ENCODE measurements at regions not wholly inside any gene's neighbourhood (a gene's known extent, or its start where the extent isn't known, plus 50 kb on each side); places are given as distances from the start of the nearest gene placed in this dataset.

DNA sequence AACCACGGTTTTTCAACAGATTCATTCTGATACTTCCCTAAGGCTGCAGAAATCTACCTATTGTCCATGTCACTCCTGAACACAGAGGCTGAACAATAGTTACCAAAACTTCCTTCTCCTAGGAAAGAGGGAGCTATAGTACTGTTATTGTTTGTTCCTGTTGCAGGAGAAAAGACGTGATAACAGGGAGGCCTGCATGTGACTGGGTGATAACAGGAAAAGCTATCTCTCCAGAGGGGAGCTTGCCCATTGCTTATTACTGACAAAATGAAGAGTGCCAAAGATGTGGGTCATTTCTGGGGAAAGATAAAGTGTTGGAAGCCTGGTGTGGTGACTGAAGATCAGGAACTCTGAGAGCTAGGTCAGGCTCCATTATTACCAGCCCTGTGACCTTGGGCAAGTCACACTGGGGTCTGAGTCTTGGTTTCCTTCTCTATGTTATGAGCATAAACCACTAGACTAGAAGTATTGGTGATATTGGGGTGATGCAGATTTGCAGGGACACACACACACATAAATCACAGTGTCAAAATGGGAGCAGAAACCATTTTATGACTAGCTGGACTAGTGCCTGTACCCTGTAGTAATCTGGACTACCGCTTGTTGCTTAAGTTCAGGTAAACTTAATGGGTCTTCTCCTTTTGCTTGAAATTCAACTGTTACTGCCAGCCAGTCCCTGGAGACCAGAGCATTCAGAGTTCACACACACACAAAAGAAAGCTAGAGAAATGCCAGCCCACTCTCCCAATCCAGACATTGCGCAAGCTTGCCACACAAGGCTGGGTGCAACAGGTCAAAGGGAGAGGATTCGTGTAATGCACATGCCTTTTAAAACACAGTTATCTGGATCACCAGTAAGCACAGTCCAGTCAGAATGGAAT lies 136.0 kb upstream of the CNR1 start:
- Histone ChIP-seq H3K27me3 (ENCODE audit: insufficient read depth, insufficient read length) (no peaks in the 10 kb centered on the region), H3K4me3 (ENCODE audit: insufficient read length, low read depth) (no peak overlapping the region), H3K4me1 (ENCODE audit: insufficient read depth, insufficient read length) (no peaks in the 10 kb centered on the region), H3K36me3 (ENCODE audit: insufficient read depth, insufficient read length, low read length) (no peaks in the 10 kb centered on the region), H3K9me3 (ENCODE audit: insufficient read depth, low read length) (no peaks in the 10 kb centered on the region), H3K9ac (ENCODE audit: insufficient read length, low read depth) (no peak overlapping the region)
- no peak for DNase-seq (ENCODE audit: low read depth, low spot score)
- TF ChIP-seq YY1 (IDR thresholded peaks at IDR 0.05; ENCODE audit: insufficient read depth, insufficient read length) (no peak), ZNF274 (IDR thresholded peaks at IDR 0.05; ENCODE audit: low read depth, low read length) (no peak), SUZ12 (IDR thresholded peaks at IDR 0.05; ENCODE audit: extremely low read depth, insufficient read depth, insufficient read length) (no peak)

DNA sequence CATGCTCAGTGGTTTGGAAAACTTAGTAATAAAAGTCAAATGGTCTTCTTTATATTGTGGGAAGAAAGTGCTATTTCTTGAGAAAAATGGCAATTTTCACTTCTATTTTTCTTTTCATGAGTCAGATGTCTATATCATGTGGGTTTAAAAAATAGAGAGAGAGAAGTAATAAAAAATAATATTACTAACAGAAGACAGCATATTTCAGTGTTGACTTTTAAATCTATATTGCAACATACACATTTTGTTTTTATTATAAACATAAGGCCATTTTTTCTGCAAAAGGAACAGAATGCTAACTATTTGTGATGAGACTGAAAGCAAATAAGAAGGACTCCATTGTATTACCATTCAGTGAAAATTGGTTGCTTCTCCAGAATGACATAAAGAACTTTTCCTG lies 135.1 kb upstream of the CNR1 start:
- no peak overlapping the region for H3K4me3 ChIP-seq (ENCODE audit: insufficient read length, low read depth)
- H3K4me1 ChIP-seq (ENCODE audit: insufficient read depth, insufficient read length) = no peaks in the 10 kb centered on the region
- TF ChIP-seq SUZ12 (IDR thresholded peaks at IDR 0.05; ENCODE audit: extremely low read depth, insufficient read depth, insufficient read length) = no peak
- H3K9me3 ChIP-seq (ENCODE audit: insufficient read depth, low read length) = no peaks in the 10 kb centered on the region
- no peaks in the 10 kb centered on the region for H3K27me3 ChIP-seq (ENCODE audit: insufficient read depth, insufficient read length)
- H3K9ac ChIP-seq (ENCODE audit: insufficient read length, low read depth) = no peak overlapping the region
- H3K36me3 ChIP-seq (ENCODE audit: insufficient read depth, insufficient read length, low read length) = no peaks in the 10 kb centered on the region
- no peak for DNase-seq (ENCODE audit: low read depth, low spot score)

DNA sequence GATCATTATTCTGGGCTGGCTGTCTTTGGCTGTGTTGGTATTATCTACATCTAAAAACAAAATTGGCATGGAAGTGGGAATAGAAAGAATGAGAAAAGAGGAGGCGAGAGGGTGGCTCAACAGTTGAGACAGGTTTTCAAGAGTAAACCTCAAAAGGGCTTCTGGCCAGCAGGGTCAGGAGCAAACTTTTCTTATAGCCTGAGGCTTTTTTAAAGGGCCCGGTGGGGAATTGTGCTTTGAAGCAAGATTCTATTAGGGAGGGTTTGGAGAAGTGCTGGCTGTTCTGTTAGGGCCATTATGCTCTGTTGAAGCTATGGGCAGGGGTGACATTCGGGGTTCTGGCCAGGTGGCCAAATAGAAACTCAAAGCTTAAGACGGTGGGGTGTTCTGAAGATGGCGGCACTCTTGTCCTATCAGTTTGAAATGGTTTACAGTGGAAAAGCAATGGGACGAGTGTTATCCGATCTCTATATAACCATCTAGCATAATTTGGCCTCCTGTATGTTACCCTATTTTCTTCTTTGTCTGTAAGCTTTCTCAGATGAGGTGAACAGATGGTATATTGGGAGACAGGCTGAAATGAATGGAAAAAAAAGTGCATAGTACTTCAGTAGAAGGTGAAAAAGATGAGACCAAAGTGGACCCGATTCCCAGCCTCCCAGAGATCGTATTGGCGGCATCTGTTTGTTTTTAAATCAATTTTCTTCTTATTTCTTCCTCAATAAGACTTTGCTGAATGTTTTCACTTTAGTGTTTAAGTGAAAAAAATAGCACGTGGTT lies 132.1 kb upstream of the CNR1 start:
- TF ChIP-seq SUZ12 (IDR thresholded peaks at IDR 0.05; ENCODE audit: extremely low read depth, insufficient read depth, insufficient read length) (no peak), ZNF274 (IDR thresholded peaks at IDR 0.05; ENCODE audit: low read depth, low read length) (no peak), YY1 (IDR thresholded peaks at IDR 0.05; ENCODE audit: insufficient read depth, insufficient read length) (no peak)
- H3K36me3 ChIP-seq (ENCODE audit: insufficient read depth, insufficient read length, low read length) = no peaks in the 10 kb centered on the region
- no peaks in the 10 kb centered on the region for H3K4me1 ChIP-seq (ENCODE audit: insufficient read depth, insufficient read length)
- no peaks in the 10 kb centered on the region for H3K27me3 ChIP-seq (ENCODE audit: insufficient read depth, insufficient read length)
- H3K4me3 ChIP-seq (ENCODE audit: insufficient read length, low read depth) = no peak overlapping the region
- no peaks in the 10 kb centered on the region for H3K9me3 ChIP-seq (ENCODE audit: insufficient read depth, low read length)
- DNase-seq (ENCODE audit: low read depth, low spot score) = no peak
- H3K9ac ChIP-seq (ENCODE audit: insufficient read length, low read depth) = no peak overlapping the region

DNA sequence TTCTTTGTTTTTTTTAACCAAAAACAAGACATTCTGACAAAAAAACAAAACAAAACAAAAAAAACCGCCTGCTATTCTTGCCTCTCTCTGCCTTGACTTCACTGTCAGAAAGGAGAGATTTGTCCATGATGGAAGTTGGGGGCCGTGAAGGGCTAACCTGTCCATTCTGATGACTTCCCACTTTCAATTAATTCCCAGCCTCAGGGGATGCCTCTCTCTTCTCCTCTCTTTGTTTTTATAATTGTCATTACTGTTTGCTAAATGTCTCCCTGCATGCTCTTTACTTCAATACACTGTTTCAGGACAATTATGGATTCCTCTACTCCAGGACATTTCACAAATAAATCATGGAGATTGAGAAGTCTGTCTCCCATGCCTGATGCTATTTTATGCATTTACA lies 130.5 kb upstream of the CNR1 start:
- no peaks in the 10 kb centered on the region for H3K9me3 ChIP-seq (ENCODE audit: insufficient read depth, low read length)
- H3K9ac ChIP-seq (ENCODE audit: insufficient read length, low read depth) = no peak overlapping the region
- no peaks in the 10 kb centered on the region for H3K36me3 ChIP-seq (ENCODE audit: insufficient read depth, insufficient read length, low read length)
- TF ChIP-seq YY1 (IDR thresholded peaks at IDR 0.05; ENCODE audit: insufficient read depth, insufficient read length) (no peak), SUZ12 (IDR thresholded peaks at IDR 0.05; ENCODE audit: extremely low read depth, insufficient read depth, insufficient read length) (no peak), ZNF274 (IDR thresholded peaks at IDR 0.05; ENCODE audit: low read depth, low read length) (no peak)
- H3K27me3 ChIP-seq (ENCODE audit: insufficient read depth, insufficient read length) = no peaks in the 10 kb centered on the region
- no peak for DNase-seq (ENCODE audit: low read depth, low spot score)
- H3K4me3 ChIP-seq (ENCODE audit: insufficient read length, low read depth) = no peak overlapping the region
- no peaks in the 10 kb centered on the region for H3K4me1 ChIP-seq (ENCODE audit: insufficient read depth, insufficient read length)

DNA sequence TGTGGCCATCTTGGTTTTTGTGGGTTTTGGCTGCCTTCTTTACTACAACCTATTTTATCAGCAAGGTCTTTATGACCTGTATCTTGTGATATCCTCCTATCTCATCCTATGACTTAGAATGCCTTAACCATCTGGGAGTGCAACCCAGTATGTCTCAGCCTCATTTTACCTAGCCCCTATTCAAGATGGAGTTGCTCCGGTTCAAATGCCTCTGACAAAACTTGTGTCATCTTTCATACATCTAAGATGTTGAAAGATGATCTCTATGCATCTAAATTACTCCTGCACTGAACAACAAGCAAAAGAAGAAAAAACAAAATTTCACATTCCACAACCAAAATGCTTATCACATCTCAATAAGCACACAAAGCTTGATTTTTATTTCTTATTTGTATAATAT lies 129.5 kb upstream of the CNR1 start:
- Histone ChIP-seq H3K9ac (ENCODE audit: insufficient read length, low read depth) (no peak overlapping the region), H3K36me3 (ENCODE audit: insufficient read depth, insufficient read length, low read length) (no peaks in the 10 kb centered on the region), H3K27me3 (ENCODE audit: insufficient read depth, insufficient read length) (no peaks in the 10 kb centered on the region), H3K4me1 (ENCODE audit: insufficient read depth, insufficient read length) (no peaks in the 10 kb centered on the region), H3K4me3 (ENCODE audit: insufficient read length, low read depth) (no peak overlapping the region), H3K9me3 (ENCODE audit: insufficient read depth, low read length) (no peaks in the 10 kb centered on the region)
- TF ChIP-seq ZNF274 (IDR thresholded peaks at IDR 0.05; ENCODE audit: low read depth, low read length) (no peak), YY1 (IDR thresholded peaks at IDR 0.05; ENCODE audit: insufficient read depth, insufficient read length) (no peak), SUZ12 (IDR thresholded peaks at IDR 0.05; ENCODE audit: extremely low read depth, insufficient read depth, insufficient read length) (no peak)
- DNase-seq (ENCODE audit: low read depth, low spot score) = no peak

DNA sequence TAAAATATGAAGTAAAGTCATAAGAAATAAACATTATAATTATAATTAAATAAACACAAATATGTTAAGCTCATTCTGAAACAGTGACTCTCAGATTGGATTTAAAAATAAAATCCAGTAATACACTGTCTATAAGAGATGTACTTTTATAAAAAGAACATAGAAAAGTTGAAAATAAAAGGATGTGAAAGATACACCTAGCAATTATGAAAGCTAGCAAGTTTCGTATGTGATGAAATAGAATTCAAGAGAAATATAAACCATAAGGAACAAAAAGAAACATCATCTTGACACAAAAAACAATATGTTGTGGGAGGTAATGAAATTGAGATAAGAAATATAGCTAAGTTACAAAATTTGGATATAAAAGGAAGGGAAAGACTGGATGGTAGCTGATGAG lies 128.6 kb upstream of the CNR1 start:
- Histone ChIP-seq H3K27me3 (ENCODE audit: insufficient read depth, insufficient read length) (no peaks in the 10 kb centered on the region), H3K9ac (ENCODE audit: insufficient read length, low read depth) (no peak overlapping the region)
- no peak for DNase-seq (ENCODE audit: low read depth, low spot score)

DNA sequence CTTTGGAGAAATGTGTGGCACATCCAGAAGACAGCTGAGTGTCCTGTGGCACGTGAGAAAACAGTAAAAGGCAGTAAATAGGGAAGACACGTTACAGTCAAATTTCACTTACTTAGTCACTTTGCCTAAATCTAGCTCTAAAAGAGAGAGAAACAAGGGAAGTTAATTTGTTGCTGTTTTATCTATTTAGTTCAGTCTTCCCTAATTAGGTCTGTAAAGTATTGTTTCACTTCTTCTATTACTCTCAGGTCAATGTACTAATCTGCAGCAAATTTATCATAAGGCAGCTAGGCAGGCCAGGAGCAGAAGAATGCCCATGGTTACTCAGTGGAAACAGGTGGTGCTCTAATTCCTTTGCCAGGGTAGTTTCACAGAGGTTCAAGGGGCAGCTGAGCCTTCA lies 124.3 kb upstream of the CNR1 start:
- no peak overlapping the region for H3K9ac ChIP-seq (ENCODE audit: insufficient read length, low read depth)
- H3K36me3 ChIP-seq (ENCODE audit: insufficient read depth, insufficient read length, low read length) = no peaks in the 10 kb centered on the region
- DNase-seq (ENCODE audit: low read depth, low spot score) = no peak
- no peaks in the 10 kb centered on the region for H3K27me3 ChIP-seq (ENCODE audit: insufficient read depth, insufficient read length)
- peaks cover 10% of the 10 kb centered on the region for H3K9me3 ChIP-seq (ENCODE audit: insufficient read depth, low read length)
- no peak for TF ChIP-seq ZNF274 (IDR thresholded peaks at IDR 0.05; ENCODE audit: low read depth, low read length)
- H3K4me1 ChIP-seq (ENCODE audit: insufficient read depth, insufficient read length) = no peaks in the 10 kb centered on the region
- no peak overlapping the region for H3K4me3 ChIP-seq (ENCODE audit: insufficient read length, low read depth)

More for the DNA sequence above, 128.6 kb upstream of the CNR1 start:
- no peak for TF ChIP-seq ZNF274 (IDR thresholded peaks at IDR 0.05; ENCODE audit: low read depth, low read length)
- TF ChIP-seq YY1 (IDR thresholded peaks at IDR 0.05; ENCODE audit: insufficient read depth, insufficient read length) = no peak
- no peak for TF ChIP-seq SUZ12 (IDR thresholded peaks at IDR 0.05; ENCODE audit: extremely low read depth, insufficient read depth, insufficient read length)
- Histone ChIP-seq H3K4me1 (ENCODE audit: insufficient read depth, insufficient read length) (no peaks in the 10 kb centered on the region), H3K4me3 (ENCODE audit: insufficient read length, low read depth) (no peak overlapping the region), H3K36me3 (ENCODE audit: insufficient read depth, insufficient read length, low read length) (no peaks in the 10 kb centered on the region), H3K9me3 (ENCODE audit: insufficient read depth, low read length) (no peaks in the 10 kb centered on the region)

Measured in NT2/D1 (cell line).